CD14-positive monocyte (primary cell): ENCODE measurements at regions not wholly inside any gene's neighbourhood (a gene's known extent, or its start where the extent isn't known, plus 50 kb on each side); places are given as distances from the start of the nearest gene placed in this dataset.

Experiments
- DNase-seq, 3 donors: peaks; one replicate each; pipeline ENCODE4 v3.0.0-alpha.2; 2011 to 2022
- H2AFZ ChIP-seq: 2 replicates; pipeline ENCODE4 v1.6.0; 2012; ENCODE audit warnings: mild to moderate bottlenecking, low read depth, low read length, inconsistent platforms; ENCODE audit not compliant: insufficient read depth, poor library complexity, severe bottlenecking
- H3K27ac ChIP-seq, 2 donors: 1 replicate in 1 of 2; 2 replicates in 1 of 2; pipeline ENCODE4 v1.5.1; 2012 to 2013; ENCODE audit warnings: low read length in 2 of 2, control low read depth in 1 of 2, inconsistent platforms in 1 of 2, low read depth in 1 of 2, mild to moderate bottlenecking in 1 of 2
- H3K27me3 ChIP-seq, 2 donors: one replicate each; pipeline versions ENCODE4 v1.6.0 to v1.6.1; 2011 to 2013; ENCODE audit warnings: low read length in 2 of 2; ENCODE audit not compliant: control insufficient read depth in 2 of 2, insufficient read depth in 2 of 2
- H3K36me3 ChIP-seq, 2 donors: replicated peaks in 1 of 2; 1 replicate in 1 of 2; 2 replicates in 1 of 2; pipeline versions ENCODE4 v1.5.1 to v1.6.1; 2012 to 2013; ENCODE audit warnings: low read length in 2 of 2, control low read depth in 1 of 2, inconsistent platforms in 1 of 2, mild to moderate bottlenecking in 1 of 2; ENCODE audit not compliant: insufficient read depth in 2 of 2, control insufficient read depth in 1 of 2
- H3K4me1 ChIP-seq, 2 donors: 1 replicate in 1 of 2; 2 replicates in 1 of 2; pipeline versions ENCODE4 v1.5.1 to v1.6.1; 2012 to 2013; ENCODE audit warnings: low read length in 2 of 2, control low read depth in 1 of 2, inconsistent platforms in 1 of 2, mild to moderate bottlenecking in 1 of 2, moderate library complexity in 1 of 2; ENCODE audit not compliant: insufficient read depth in 2 of 2, control insufficient read depth in 1 of 2
- H3K4me2 ChIP-seq: replicated peaks from 2 replicates; pipeline ENCODE3; 2012; ENCODE audit warnings: low read length, moderate library complexity, mild to moderate bottlenecking; ENCODE audit not compliant: poor library complexity, severe bottlenecking; ENCODE audit errors: extremely low read depth
- H3K4me3 ChIP-seq, 3 experiments: fragments of 200-600 bp in 1 of 3; sonication (generic) in 1 of 3; replicated peaks in 1 of 3; 1 replicate in 2 of 3; 2 replicates in 1 of 3; pipeline ENCODE4 v1.5.1; 2011 to 2013; ENCODE audit warnings: low read length in 3 of 3, mild to moderate bottlenecking in 3 of 3, control low read depth in 2 of 3, low read depth in 2 of 3, inconsistent platforms in 1 of 3, moderate library complexity in 1 of 3
- H3K79me2 ChIP-seq: 2 replicates; pipeline ENCODE4 v1.6.0; 2012; ENCODE audit warnings: mild to moderate bottlenecking, control low read depth, inconsistent platforms, low read length, moderate library complexity; ENCODE audit not compliant: insufficient read depth
- H3K9ac ChIP-seq: 2 replicates; pipeline ENCODE4 v1.6.0; 2017; ENCODE audit warnings: low read length, mild to moderate bottlenecking; ENCODE audit not compliant: insufficient read depth, poor library complexity, severe bottlenecking
- H3K9me3 ChIP-seq, 2 donors: replicated peaks in 1 of 2; 1 replicate in 1 of 2; 2 replicates in 1 of 2; pipeline versions ENCODE4 v1.5.1 to v1.6.1; 2012 to 2013; ENCODE audit warnings: low read length in 2 of 2, control low read depth in 1 of 2; ENCODE audit not compliant: control insufficient read depth in 1 of 2, insufficient read depth in 1 of 2
- H4K20me1 ChIP-seq: 2 replicates; pipeline ENCODE4 v1.6.0; 2012; ENCODE audit warnings: mild to moderate bottlenecking, low read length, control low read depth, moderate library complexity; ENCODE audit not compliant: insufficient read depth
- H3K27ac Mint-ChIP-seq, 7 donors: one replicate each; pipeline ENCODE4 v1.8.0; 2020; ENCODE audit warnings: mild to moderate bottlenecking in 7 of 7, mixed read lengths in 7 of 7, moderate library complexity in 6 of 7, inconsistent platforms in 2 of 7
- H3K27me3 Mint-ChIP-seq, 3 donors: one replicate each; pipeline ENCODE4 v1.8.0; 2021 to 2022; ENCODE audit warnings: low read depth in 3 of 3, mild to moderate bottlenecking in 3 of 3, mixed read lengths in 3 of 3, moderate library complexity in 3 of 3, inconsistent platforms in 1 of 3
- H3K36me3 Mint-ChIP-seq, 2 donors: one replicate each; pipeline ENCODE4 v1.8.0; 2020; ENCODE audit warnings: mixed read lengths in 2 of 2, inconsistent platforms in 1 of 2, mild to moderate bottlenecking in 1 of 2
- H3K4me1 Mint-ChIP-seq: one replicate; pipeline ENCODE4 v1.8.0; 2020; ENCODE audit warnings: mild to moderate bottlenecking, mixed read lengths
- H3K4me3 Mint-ChIP-seq, 2 donors: one replicate each; pipeline ENCODE4 v1.8.0; 2020; ENCODE audit warnings: mild to moderate bottlenecking in 2 of 2, mixed read lengths in 2 of 2, moderate library complexity in 1 of 2
- H3K9me3 Mint-ChIP-seq, 7 donors: one replicate each; pipeline ENCODE4 v1.8.0; 2020 to 2022; ENCODE audit warnings: mixed read lengths in 7 of 7, mild to moderate bottlenecking in 6 of 7, moderate library complexity in 6 of 7, inconsistent platforms in 2 of 7
- CTCF ChIP-seq: fragments of 200-600 bp; IDR thresholded peaks from one replicate; pipeline ENCODE4 v1.8.0; 2022; ENCODE audit warnings: antibody characterized with exemption, mild to moderate bottlenecking
- WGBS: methylation state at CpG from one replicate; pipeline ENCODE4 v1.1.5; 2013; ENCODE audit warnings: missing lambda C conversion rate; ENCODE audit not compliant: insufficient coverage; 5-methylcytosine and 5-hydroxymethylcytosine counted together
- intact Hi-C, 2 donors: fragments of 100-400 bp; cut with micrococcal nuclease; formaldehyde crosslinking; loops; one replicate each; pipeline versions ENCODE4 v1.15.0 to v1.15.1; 2023

- Mint-ChIP-seq H3K27ac (peak overlapping the region in 1 of 7 donors; percentile 13), H3K4me3 (no peak overlapping the region), H3K9me3 (peaks cover 0 to 2% (median 0%) of the 10 kb centered on the region in 7 donors), H3K27me3 (peaks cover 0 to 6% (median 0%) of the 10 kb centered on the region in 3 donors), H3K4me1 (peaks cover 7% of the 10 kb centered on the region), H3K36me3 (no peaks in the 10 kb centered on the region)
- Histone ChIP-seq H4K20me1 (no peaks in the 10 kb centered on the region), H3K36me3 (no peaks in the 10 kb centered on the region), H3K9ac (no peak overlapping the region), H3K79me2 (no peaks in the 10 kb centered on the region), H3K4me1 (no peaks in the 10 kb centered on the region), H3K9me3 (no peaks in the 10 kb centered on the region), H3K27me3 (no peaks in the 10 kb centered on the region), H3K4me3 (no peak overlapping the region), H3K27ac (no peak overlapping the region), H2AFZ (no peak overlapping the region), H3K4me2 (no peak overlapping the region)
- no peak for DNase-seq
- no peak for TF ChIP-seq CTCF
- 90% methylated on average over 2 of the region's 2 CpGs for WGBS
- intact Hi-C loops: no loop called here
Measured at GRCh38 chr6:21958428-21958827, 338.4 kb downstream of the PRL start.

- Histone ChIP-seq H2AFZ (no peak overlapping the region), H3K4me2 (no peak overlapping the region), H3K79me2 (no peaks in the 10 kb centered on the region), H3K4me1 (peaks cover 10 to 14% of the 10 kb centered on the region in 2 donors), H3K9me3 (no peaks in the 10 kb centered on the region), H3K27me3 (no peaks in the 10 kb centered on the region), H3K4me3 (no peak overlapping the region), H3K9ac (no peak overlapping the region), H3K36me3 (no peaks in the 10 kb centered on the region), H3K27ac (no peak overlapping the region), H4K20me1 (no peaks in the 10 kb centered on the region)
- intact Hi-C loops: no loop called here
- Mint-ChIP-seq H3K27me3 (peaks cover 0 to 6% (median 2%) of the 10 kb centered on the region in 3 donors), H3K4me1 (peaks cover 15% of the 10 kb centered on the region), H3K4me3 (no peak overlapping the region), H3K9me3 (peaks cover 0 to 2% (median 0%) of the 10 kb centered on the region in 7 donors), H3K36me3 (no peaks in the 10 kb centered on the region), H3K27ac (no peak overlapping the region)
- 100% methylated on average over 1 of the region's 4 CpGs for WGBS
- DNase-seq: no peak
- TF ChIP-seq CTCF: no peak
Measured at GRCh38 chr6:21961226-21961625, 335.6 kb downstream of the PRL start.
